ENCODE measurements at regions not wholly inside any gene's neighbourhood (a gene's known extent, or its start where the extent isn't known, plus 50 kb on each side); places are given as distances from the start of the nearest gene placed in this dataset.

GRCh38 chr5:118199801-118200200, 788.5 kb downstream of the DTWD2 start:
- no peak for TF ChIP-seq POLR2A (IDR thresholded peaks at IDR 0.05; ENCODE audit: low read length)
- TF ChIP-seq GATA1 (IDR thresholded peaks at IDR 0.05; ENCODE audit: low read depth, low read length), result no peak
